H1 (cell line): ENCODE measurements at regions not wholly inside any gene's neighbourhood (a gene's known extent, or its start where the extent isn't known, plus 50 kb on each side); places are given as distances from the start of the nearest gene placed in this dataset.

Experiments used
- CTCF ChIA-PET: fragments of 300-600 bp; sonication (Branson Sonifier 250); formaldehyde crosslinking; loops from one replicate; lab custom pipeline; 2021; ENCODE audit not compliant: partially characterized antibody; lab: Charles Lee
- POLR2A ChIA-PET: fragments of 300-600 bp; sonication (Branson Sonifier 250); formaldehyde crosslinking; loops from one replicate; lab custom pipeline; 2021; ENCODE audit warnings: inconsistent platforms; ENCODE audit not compliant: partially characterized antibody; lab: Charles Lee
- DNase-seq, 2 experiments: peaks; one replicate each; pipeline versions ENCODE4 v3.0.0 to v3.0.0-alpha.2; 2010 to 2022; ENCODE audit warnings: low spot score in 2 of 2, low read depth in 1 of 2, mixed read lengths in 1 of 2
- FAIRE-seq: peaks from 2 replicates; lab custom pipeline; 2011; peaks lifted over from hg19 to GRCh38; lab: Jason Lieb, UNC
- H2AFZ ChIP-seq: 2 replicates; pipeline ENCODE4 v1.8.1; 2012; ENCODE audit warnings: low read length, inconsistent platforms
- H2AK5ac ChIP-seq: 2 replicates; pipeline ENCODE4 v1.6.1; 2013; ENCODE audit warnings: low read depth, low read length
- H2BK120ac ChIP-seq: replicated peaks from 2 replicates; pipeline ENCODE3; 2013; ENCODE audit warnings: low read depth, low read length, inconsistent platforms
- H2BK12ac ChIP-seq: 2 replicates; pipeline ENCODE4 v1.6.1; 2013; ENCODE audit warnings: low read depth, low read length
- H2BK15ac ChIP-seq: 2 replicates; pipeline ENCODE4 v1.6.1; 2013; ENCODE audit warnings: low read length
- H2BK20ac ChIP-seq: 2 replicates; pipeline ENCODE4 v1.6.1; 2013; ENCODE audit warnings: low read length
- H2BK5ac ChIP-seq: 2 replicates; pipeline ENCODE4 v1.6.1; 2013; ENCODE audit warnings: low read depth, low read length
- H3K14ac ChIP-seq: 2 replicates; pipeline ENCODE4 v1.6.1; 2013; ENCODE audit warnings: inconsistent platforms; ENCODE audit not compliant: insufficient read length
- H3K18ac ChIP-seq: 2 replicates; pipeline ENCODE4 v1.6.1; 2013; ENCODE audit warnings: low read length; ENCODE audit errors: extremely low read depth
- H3K23ac ChIP-seq: 2 replicates; pipeline ENCODE4 v1.6.1; 2013; ENCODE audit warnings: inconsistent platforms; ENCODE audit not compliant: insufficient read length
- H3K23me2 ChIP-seq: 2 replicates; pipeline ENCODE4 v1.6.1; 2013; ENCODE audit warnings: low read depth, low read length
- H3K27ac ChIP-seq: 2 replicates; pipeline ENCODE4 v1.6.1; 2011; ENCODE audit warnings: low read depth, low read length, inconsistent platforms
- H3K27me3 ChIP-seq, 4 experiments: replicated peaks in 1 of 4; 1 replicate in 1 of 4; 2 replicates in 3 of 4; pipeline versions ENCODE4 v1.6.1 to v1.8.1; 2011 to 2013; ENCODE audit warnings: low read length in 3 of 4, mild to moderate bottlenecking in 3 of 4, inconsistent platforms in 2 of 4, mixed read lengths in 2 of 4, moderate library complexity in 1 of 4; ENCODE audit not compliant: control insufficient read depth in 3 of 4, insufficient read depth in 3 of 4; ENCODE audit errors: extremely low read depth in 1 of 4
- H3K36me3 ChIP-seq, 4 experiments: 2 replicates each; pipeline versions ENCODE4 v1.6.1 to v1.8.1; 2011 to 2013; ENCODE audit warnings: mild to moderate bottlenecking in 4 of 4, low read length in 3 of 4, moderate library complexity in 2 of 4, control low read depth in 1 of 4, inconsistent platforms in 1 of 4; ENCODE audit not compliant: insufficient read depth in 4 of 4, control insufficient read depth in 2 of 4
- H3K4ac ChIP-seq: replicated peaks from 2 replicates; pipeline ENCODE3; 2013; ENCODE audit warnings: low read length, low read depth, mixed read lengths, inconsistent platforms; ENCODE audit not compliant: insufficient read length
- H3K4me1 ChIP-seq, 4 experiments: replicated peaks in 1 of 4; 1 replicate in 1 of 4; 2 replicates in 3 of 4; pipeline versions ENCODE4 v1.6.1 to v1.8.1; 2011 to 2013; ENCODE audit warnings: low read length in 3 of 4, inconsistent platforms in 2 of 4, mixed read lengths in 1 of 4; ENCODE audit not compliant: insufficient read depth in 4 of 4, control insufficient read depth in 3 of 4
- H3K4me2 ChIP-seq, 2 experiments: 2 replicates each; pipeline versions ENCODE4 v1.6.1 to v1.8.1; 2011 to 2013; ENCODE audit warnings: low read depth in 2 of 2, low read length in 2 of 2, control low read depth in 1 of 2, inconsistent platforms in 1 of 2, mild to moderate bottlenecking in 1 of 2; ENCODE audit not compliant: insufficient read depth in 1 of 2
- H3K4me3 ChIP-seq, 4 experiments: fragments of 200-600, 300-600 bp in 1 of 4; sonication (generic), shearing (Covaris generic), sonication (Bioruptor Twin) in 1 of 4; 2 replicates each; pipeline versions ENCODE4 v1.5.1 to v1.8.1; 2011 to 2016; ENCODE audit warnings: low read length in 4 of 4, low read depth in 3 of 4, control low read depth in 2 of 4, inconsistent platforms in 2 of 4, mild to moderate bottlenecking in 2 of 4, mixed read lengths in 1 of 4, moderate library complexity in 1 of 4; ENCODE audit not compliant: insufficient read depth in 2 of 4; ENCODE audit errors: extremely low read depth in 1 of 4
- H3K56ac ChIP-seq: replicated peaks from 2 replicates; pipeline ENCODE3; 2013; ENCODE audit warnings: low read depth, mild to moderate bottlenecking, mixed read lengths, low read length, inconsistent platforms; ENCODE audit not compliant: insufficient read length
- H3K79me1 ChIP-seq: 2 replicates; pipeline ENCODE4 v1.6.1; 2013; ENCODE audit warnings: low read depth, low read length, control low read depth
- H3K79me2 ChIP-seq, 2 experiments: 2 replicates each; pipeline versions ENCODE4 v1.6.1 to v1.8.1; 2012 to 2013; ENCODE audit warnings: low read length in 2 of 2, mild to moderate bottlenecking in 2 of 2, inconsistent platforms in 1 of 2; ENCODE audit not compliant: insufficient read depth in 2 of 2, control insufficient read depth in 1 of 2
- H3K9ac ChIP-seq, 4 experiments: replicated peaks in 1 of 4; 1 replicate in 1 of 4; 2 replicates in 3 of 4; pipeline versions ENCODE4 v1.6.1 to v1.8.1; 2011 to 2013; ENCODE audit warnings: low read depth in 3 of 4, low read length in 3 of 4, control low read depth in 2 of 4, mild to moderate bottlenecking in 2 of 4, moderate library complexity in 2 of 4, inconsistent platforms in 1 of 4; ENCODE audit errors: extremely low read depth in 1 of 4
- H3K9me3 ChIP-seq, 2 experiments: 2 replicates each; pipeline versions ENCODE4 v1.6.1 to v1.8.1; 2012 to 2013; ENCODE audit warnings: mild to moderate bottlenecking in 2 of 2, moderate library complexity in 2 of 2, control low read depth in 1 of 2, inconsistent platforms in 1 of 2, low read depth in 1 of 2, low read length in 1 of 2, mixed read lengths in 1 of 2; ENCODE audit not compliant: insufficient read depth in 2 of 2
- H4K20me1 ChIP-seq, 2 experiments: replicated peaks in 1 of 2; 2 replicates each; pipeline versions ENCODE3 to v1.8.1; 2011 to 2013; ENCODE audit warnings: inconsistent platforms in 2 of 2, low read length in 2 of 2, mild to moderate bottlenecking in 1 of 2; ENCODE audit not compliant: insufficient read depth in 2 of 2, control insufficient read depth in 1 of 2
- H4K5ac ChIP-seq: 2 replicates; pipeline ENCODE4 v1.6.1; 2013; ENCODE audit warnings: low read length, low read depth, mixed read lengths, inconsistent platforms; ENCODE audit not compliant: insufficient read length
- H4K8ac ChIP-seq: 2 replicates; pipeline ENCODE4 v1.8.0; 2013; ENCODE audit warnings: mild to moderate bottlenecking, moderate library complexity, low read length, inconsistent platforms; ENCODE audit not compliant: insufficient read depth; ENCODE audit errors: extremely low read depth
- H4K91ac ChIP-seq: replicated peaks from 2 replicates; pipeline ENCODE3; 2013; ENCODE audit warnings: low read length, mixed read lengths, inconsistent platforms; ENCODE audit not compliant: insufficient read length
- SIRT6 ChIP-seq: IDR thresholded peaks from one replicate; pipeline ENCODE4 v1.7.1; 2012; ENCODE audit warnings: low read length, inconsistent platforms
- ZNF274 ChIP-seq: IDR thresholded peaks from 2 replicates; pipeline ENCODE4 v1.7.0; 2012; ENCODE audit warnings: low read length, borderline replicate concordance; ENCODE audit errors: extremely low read depth
- WGBS, 2 experiments: shearing (Covaris generic) in 1 of 2; methylation state at CpG; one replicate each; pipeline versions ENCODE4 v1.1.6 to v1.1.7; 2013 to 2015; ENCODE audit warnings: low lambda C conversion rate in 2 of 2, mixed read lengths in 2 of 2, inconsistent platforms in 1 of 2, low coverage in 1 of 2, missing lambda C conversion rate in 1 of 2; ENCODE audit not compliant: insufficient replicate concordance in 2 of 2, insufficient coverage in 1 of 2, insufficient read length in 1 of 2; ENCODE audit errors: extremely low coverage in 1 of 2, missing lambda C conversion rate in 1 of 2; 5-methylcytosine and 5-hydroxymethylcytosine counted together

GRCh38 chr14:62432955-62433354, 612.3 kb downstream of the KCNH5 start:
- Histone ChIP-seq H2AK5ac (no peak overlapping the region), H2BK15ac (no peak overlapping the region), H3K79me2 (no peaks in the 10 kb centered on the region), H4K20me1 (no peaks in the 10 kb centered on the region), H2BK120ac (no peak overlapping the region), H2AFZ (no peak overlapping the region), H3K79me1 (no peaks in the 10 kb centered on the region), H3K27me3 (no peaks in the 10 kb centered on the region), H3K18ac (no peak overlapping the region), H3K4me3 (no peak overlapping the region), H3K56ac (no peak overlapping the region), H3K36me3 (no peaks in the 10 kb centered on the region; a peak in 1 of 8 replicates), H3K4me1 (no peaks in the 10 kb centered on the region), H2BK20ac (no peak overlapping the region), H3K23me2 (no peaks in the 10 kb centered on the region), H3K4me2 (no peak overlapping the region), H3K14ac (no peak overlapping the region), H2BK5ac (no peak overlapping the region), H3K9ac (no peak overlapping the region), H4K5ac (no peak overlapping the region), H4K8ac (no peak overlapping the region), H3K23ac (no peak overlapping the region), H4K91ac (no peak overlapping the region), H3K4ac (no peak overlapping the region), H3K27ac (no peak overlapping the region), H3K9me3 (peaks cover 15 to 18% of the 10 kb centered on the region in 2 experiments; a peak in 2 of 4 replicates), H2BK12ac (no peak overlapping the region)
- ChIA-PET POLR2A (no interaction called here), CTCF (interaction anchor here (0.6 to 1.2 kb wide), 3 partner anchors 10 to 844 kb away, joined by 3 read pairs; no protein-coding TSS in a partner anchor)
- TF ChIP-seq ZNF274: peak; percentile 84
- no peak for TF ChIP-seq SIRT6
- no peak for DNase-seq
- WGBS, 2 experiments: 80% methylated on average over 2 of the region's 2 CpGs; no CpG with 5 or more reads in 1 of the 2 experiments
- FAIRE-seq: no peak
